ENCODE measurements at regions not wholly inside any gene's neighbourhood (a gene's known extent, or its start where the extent isn't known, plus 50 kb on each side); places are given as distances from the start of the nearest gene placed in this dataset.

- Histone ChIP-seq H3K36me3 (ENCODE audit: control insufficient read depth, insufficient read depth, low read length) (no peaks in the 10 kb centered on the region), H3K27me3 (replicated peaks; ENCODE audit: control insufficient read depth, insufficient read depth, low read length) (no peaks in the 10 kb centered on the region), H3K4me3 (ENCODE audit: low read depth, low read length) (no peak overlapping the region), H3K9me3 (no peaks in the 10 kb centered on the region), H3K4me1 (no peaks in the 10 kb centered on the region)
- Mint-ChIP-seq H3K4me3 (ENCODE audit: unreplicated experiment) (no peak overlapping the region), H3K9me3 (ENCODE audit: unreplicated experiment) (no peaks in the 10 kb centered on the region), H3K36me3 (ENCODE audit: insufficient read depth, unreplicated experiment) (no peaks in the 10 kb centered on the region), H3K4me1 (ENCODE audit: low read depth, unreplicated experiment) (no peaks in the 10 kb centered on the region), H3K27me3 (ENCODE audit: insufficient read depth, unreplicated experiment) (peaks cover 3% of the 10 kb centered on the region), H3K27ac (ENCODE audit: unreplicated experiment) (no peak overlapping the region)
- no TSS peak for BruUV-seq (replicated peaks)
- CTCF ChIA-PET, result no interaction called here
- intact Hi-C loops (cut with micrococcal nuclease; ENCODE audit: unreplicated experiment), result no loop called here
- DNase-seq, result no peak
- TF ChIP-seq CTCF (IDR thresholded peaks at IDR 0.05; ENCODE audit: insufficient read depth in 1 of 2, low read depth in 1 of 2, low read length in 1 of 2, severe bottlenecking in 1 of 2, unreplicated experiment in 1 of 2), result no peak
- POLR2A ChIA-PET, result no interaction called here
Observed at GRCh38 chr7:125773113-125773785, 843.6 kb upstream of the POT1 start.

DNA sequence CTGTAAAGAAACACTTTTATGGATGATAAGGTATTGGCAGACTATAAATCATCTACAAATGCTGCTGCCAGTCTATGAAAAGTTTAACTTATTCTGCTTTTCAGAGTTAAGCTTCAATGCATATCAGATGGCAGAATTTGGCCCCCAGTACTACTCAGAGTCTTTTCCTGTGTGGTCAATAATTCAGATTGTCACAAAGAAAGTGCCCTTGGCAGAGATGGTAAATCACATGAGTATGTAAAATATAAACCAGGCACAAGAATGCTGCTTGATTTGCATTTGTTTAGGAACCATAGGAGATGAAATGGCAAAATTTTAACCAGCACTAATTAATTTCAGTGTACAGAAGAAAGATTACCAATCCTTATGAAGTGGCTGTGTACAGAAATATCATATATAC lies 818.3 kb upstream of the POT1 start:
- intact Hi-C loops (cut with micrococcal nuclease; ENCODE audit: unreplicated experiment), result no loop called here
- no peaks in the 10 kb centered on the region for H3K36me3 Mint-ChIP-seq (ENCODE audit: insufficient read depth, unreplicated experiment)
- Histone ChIP-seq H3K4me1 (no peaks in the 10 kb centered on the region), H3K36me3 (ENCODE audit: control insufficient read depth, insufficient read depth, low read length) (no peaks in the 10 kb centered on the region), H3K9me3 (no peaks in the 10 kb centered on the region), H3K4me3 (ENCODE audit: low read depth, low read length) (no peak overlapping the region), H3K27me3 (replicated peaks; ENCODE audit: control insufficient read depth, insufficient read depth, low read length) (no peaks in the 10 kb centered on the region)
- no peaks in the 10 kb centered on the region for H3K27me3 Mint-ChIP-seq (ENCODE audit: insufficient read depth, unreplicated experiment)
- H3K4me1 Mint-ChIP-seq (ENCODE audit: low read depth, unreplicated experiment), result no peaks in the 10 kb centered on the region
- no TSS peak for BruUV-seq (replicated peaks)
- H3K4me3 Mint-ChIP-seq (ENCODE audit: unreplicated experiment), result no peak overlapping the region
- CTCF ChIA-PET, result no interaction called here
- no peak for TF ChIP-seq CTCF (IDR thresholded peaks at IDR 0.05; ENCODE audit: insufficient read depth in 1 of 2, low read depth in 1 of 2, low read length in 1 of 2, severe bottlenecking in 1 of 2, unreplicated experiment in 1 of 2)
- no peak for DNase-seq
- POLR2A ChIA-PET, result interaction anchor here (0.6 kb wide), 1 partner anchor 17 kb away, joined by 3 read pairs; no protein-coding TSS in a partner anchor
- no peak overlapping the region for H3K27ac Mint-ChIP-seq (ENCODE audit: unreplicated experiment)
- peaks cover 10% of the 10 kb centered on the region for H3K9me3 Mint-ChIP-seq (ENCODE audit: unreplicated experiment)

- Histone ChIP-seq H3K9me3 (no peaks in the 10 kb centered on the region), H3K4me3 (ENCODE audit: low read depth, low read length) (no peak overlapping the region), H3K36me3 (ENCODE audit: control insufficient read depth, insufficient read depth, low read length) (no peaks in the 10 kb centered on the region), H3K4me1 (no peaks in the 10 kb centered on the region), H3K27me3 (replicated peaks; ENCODE audit: control insufficient read depth, insufficient read depth, low read length) (no peaks in the 10 kb centered on the region)
- ChIA-PET POLR2A (no interaction called here), CTCF (no interaction called here)
- intact Hi-C loops (cut with micrococcal nuclease; ENCODE audit: unreplicated experiment), result no loop called here
- no peaks in the 10 kb centered on the region for H3K27me3 Mint-ChIP-seq (ENCODE audit: insufficient read depth, unreplicated experiment)
- no TSS peak for BruUV-seq (replicated peaks)
- no peak for TF ChIP-seq CTCF (IDR thresholded peaks at IDR 0.05; ENCODE audit: insufficient read depth in 1 of 2, low read depth in 1 of 2, low read length in 1 of 2, severe bottlenecking in 1 of 2, unreplicated experiment in 1 of 2)
- no peaks in the 10 kb centered on the region for H3K36me3 Mint-ChIP-seq (ENCODE audit: insufficient read depth, unreplicated experiment)
- no peak overlapping the region for H3K27ac Mint-ChIP-seq (ENCODE audit: unreplicated experiment)
- H3K4me1 Mint-ChIP-seq (ENCODE audit: low read depth, unreplicated experiment), result no peaks in the 10 kb centered on the region
- peaks cover 10% of the 10 kb centered on the region for H3K9me3 Mint-ChIP-seq (ENCODE audit: unreplicated experiment)
- no peak for DNase-seq
- H3K4me3 Mint-ChIP-seq (ENCODE audit: unreplicated experiment), result no peak overlapping the region
Observed at GRCh38 chr7:125746510-125746909, 816.9 kb upstream of the POT1 start.

All from Caco-2 (cell line).